OCI-LY1 (cell line): ENCODE measurements at regions not wholly inside any gene's neighbourhood (a gene's known extent, or its start where the extent isn't known, plus 50 kb on each side); places are given as distances from the start of the nearest gene placed in this dataset.

Experiments used
- H2AFZ ChIP-seq: fragments of 200-600 bp; sonication (generic), shearing (Covaris generic); 2 replicates; pipeline ENCODE4 v1.6.0; 2014; ENCODE audit warnings: antibody characterized with exemption, mild to moderate bottlenecking, low read length
- H3F3A ChIP-seq: fragments of 200-600 bp; sonication (generic), shearing (Covaris generic); 2 replicates; pipeline ENCODE4 v1.6.0; 2014; ENCODE audit warnings: mild to moderate bottlenecking, antibody characterized with exemption, low read length, moderate library complexity; ENCODE audit not compliant: insufficient read depth
- H3K27ac ChIP-seq: fragments of 200-600 bp; sonication (generic); 2 replicates; pipeline ENCODE4 v1.5.1; 2014; ENCODE audit warnings: low read length, mixed run types, mild to moderate bottlenecking, low read depth; ENCODE audit not compliant: poor library complexity, severe bottlenecking
- H3K27me3 ChIP-seq: fragments of 200-600 bp; sonication (generic); 2 replicates; pipeline ENCODE4 v1.6.0; 2014; ENCODE audit warnings: antibody characterized with exemption, mild to moderate bottlenecking, low read length, moderate library complexity; ENCODE audit not compliant: insufficient read depth
- H3K36me3 ChIP-seq: fragments of 200-600 bp; sonication (generic); 2 replicates; pipeline ENCODE4 v1.6.1; 2014; ENCODE audit warnings: mild to moderate bottlenecking, antibody characterized with exemption, low read length, moderate library complexity, mixed read lengths; ENCODE audit not compliant: insufficient read depth
- H3K4me1 ChIP-seq: fragments of 200-600 bp; sonication (generic); 2 replicates; pipeline ENCODE4 v1.5.1; 2014; ENCODE audit warnings: mild to moderate bottlenecking, low read length, moderate library complexity; ENCODE audit not compliant: insufficient read depth, severe bottlenecking
- H3K4me2 ChIP-seq: fragments of 200-600 bp; sonication (generic), shearing (Covaris generic); 2 replicates; pipeline ENCODE4 v1.6.1; 2014; ENCODE audit warnings: low read length
- H3K4me3 ChIP-seq: fragments of 200-600 bp; sonication (generic); 2 replicates; pipeline ENCODE4 v1.5.1; 2014; ENCODE audit warnings: low read length, low read depth, mild to moderate bottlenecking, mixed read lengths; ENCODE audit not compliant: poor library complexity, severe bottlenecking
- H3K79me2 ChIP-seq: fragments of 200-600 bp; shearing (Covaris generic); 2 replicates; pipeline ENCODE4 v1.6.1; 2016; ENCODE audit warnings: mixed run types, low read length, mixed read lengths; ENCODE audit not compliant: insufficient read depth
- H3K9ac ChIP-seq: fragments of 200-600 bp; sonication (generic), shearing (Covaris generic); 2 replicates; pipeline ENCODE4 v1.6.1; 2014; ENCODE audit warnings: mild to moderate bottlenecking, low read length, mixed read lengths
- H3K9me2 ChIP-seq: fragments of 200-600 bp; sonication (generic), shearing (Covaris generic); 2 replicates; pipeline ENCODE4 v1.6.1; 2014; ENCODE audit warnings: low read depth, mild to moderate bottlenecking, low read length, mixed read lengths
- H3K9me3 ChIP-seq: fragments of 200-600 bp; shearing (Covaris generic); 2 replicates; pipeline ENCODE4 v1.6.1; 2014; ENCODE audit warnings: low read length, mixed read lengths
- H4K20me1 ChIP-seq: fragments of 200-600 bp; sonication (generic), shearing (Covaris generic); 2 replicates; pipeline ENCODE4 v1.6.0; 2016; ENCODE audit warnings: mild to moderate bottlenecking, low read length; ENCODE audit not compliant: insufficient read depth
- CTCF ChIP-seq: fragments of 200-600 bp; sonication (generic), shearing (Covaris generic); IDR thresholded peaks from 2 replicates; pipeline ENCODE4 v1.5.1; 2017; ENCODE audit warnings: mild to moderate bottlenecking, antibody characterized with exemption, low read length, moderate library complexity, mixed read lengths
- EZH2 ChIP-seq: fragments of 200-600 bp; sonication (generic), shearing (Covaris generic); IDR thresholded peaks from 2 replicates; pipeline ENCODE4 v1.8.0; 2017; ENCODE audit warnings: borderline replicate concordance, mixed run types, mild to moderate bottlenecking, antibody characterized with exemption, low read length, moderate library complexity, mixed read lengths

DNA sequence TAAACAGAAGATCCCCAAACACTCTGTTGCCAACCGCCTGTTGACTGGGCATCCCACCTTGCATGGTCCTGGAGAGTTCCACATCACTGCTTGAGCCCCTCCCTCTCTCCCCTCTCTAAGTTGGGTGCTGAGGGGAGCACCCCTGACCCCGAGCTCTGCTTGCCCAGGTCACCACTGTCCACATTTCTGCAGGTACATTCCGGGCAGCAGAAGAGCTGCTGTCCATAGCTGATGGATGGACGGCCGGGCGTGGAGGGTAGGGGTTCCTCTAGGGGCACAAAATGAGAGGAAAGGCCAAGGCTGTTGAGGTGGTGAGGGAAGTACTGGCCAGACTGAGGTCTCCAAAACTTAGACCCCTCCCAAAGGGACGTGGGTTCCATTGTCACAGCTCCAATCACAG, 227.4 kb upstream of the PPP2R2D start:
- Histone ChIP-seq H3K36me3 (no peaks in the 10 kb centered on the region), H3K27me3 (no peaks in the 10 kb centered on the region), H3K4me2 (no peak overlapping the region), H3K9ac (no peak overlapping the region), H3K4me1 (no peaks in the 10 kb centered on the region), H3K27ac (no peak overlapping the region), H3F3A (no peaks in the 10 kb centered on the region), H3K9me3 (no peaks in the 10 kb centered on the region), H4K20me1 (no peaks in the 10 kb centered on the region), H3K9me2 (no peaks in the 10 kb centered on the region), H3K4me3 (no peak overlapping the region), H2AFZ (no peak overlapping the region), H3K79me2 (no peaks in the 10 kb centered on the region)
- TF ChIP-seq CTCF (no peak), EZH2 (no peak)

- H3K79me2 ChIP-seq, result no peaks in the 10 kb centered on the region
- no peaks in the 10 kb centered on the region for H3F3A ChIP-seq
- H3K4me2 ChIP-seq, result no peak overlapping the region
- H3K9me2 ChIP-seq, result no peaks in the 10 kb centered on the region
- no peaks in the 10 kb centered on the region for H3K27me3 ChIP-seq
- no peaks in the 10 kb centered on the region for H4K20me1 ChIP-seq
- H2AFZ ChIP-seq, result no peak overlapping the region
- H3K9me3 ChIP-seq, result no peaks in the 10 kb centered on the region
- no peaks in the 10 kb centered on the region for H3K4me1 ChIP-seq
- no peak overlapping the region for H3K27ac ChIP-seq
- TF ChIP-seq CTCF, result no peak
- TF ChIP-seq EZH2, result no peak
- no peak overlapping the region for H3K9ac ChIP-seq
- no peak overlapping the region for H3K4me3 ChIP-seq
- no peaks in the 10 kb centered on the region for H3K36me3 ChIP-seq
These were observed 226.7 kb upstream of the PPP2R2D start for GRCh38 chr10:131674130-131674529.

GRCh38 chr10:131675104-131675503, 225.7 kb upstream of the PPP2R2D start:
- Histone ChIP-seq H3K4me1 (no peaks in the 10 kb centered on the region), H2AFZ (no peak overlapping the region), H3K9me2 (no peaks in the 10 kb centered on the region), H4K20me1 (no peaks in the 10 kb centered on the region), H3K9me3 (no peaks in the 10 kb centered on the region), H3K4me3 (no peak overlapping the region), H3F3A (no peaks in the 10 kb centered on the region), H3K27ac (no peak overlapping the region), H3K4me2 (no peak overlapping the region), H3K79me2 (no peaks in the 10 kb centered on the region), H3K9ac (no peak overlapping the region), H3K36me3 (no peaks in the 10 kb centered on the region), H3K27me3 (no peaks in the 10 kb centered on the region)
- TF ChIP-seq CTCF (no peak), EZH2 (no peak)
